ENCODE measurements at regions not wholly inside any gene's neighbourhood (a gene's known extent, or its start where the extent isn't known, plus 50 kb on each side); places are given as distances from the start of the nearest gene placed in this dataset.
"Not testable (repeated sequence)": the region's sequence is repeated elsewhere in the genome, so short reads cannot be mapped to it uniquely, and the experiment has no call there.

DNA sequence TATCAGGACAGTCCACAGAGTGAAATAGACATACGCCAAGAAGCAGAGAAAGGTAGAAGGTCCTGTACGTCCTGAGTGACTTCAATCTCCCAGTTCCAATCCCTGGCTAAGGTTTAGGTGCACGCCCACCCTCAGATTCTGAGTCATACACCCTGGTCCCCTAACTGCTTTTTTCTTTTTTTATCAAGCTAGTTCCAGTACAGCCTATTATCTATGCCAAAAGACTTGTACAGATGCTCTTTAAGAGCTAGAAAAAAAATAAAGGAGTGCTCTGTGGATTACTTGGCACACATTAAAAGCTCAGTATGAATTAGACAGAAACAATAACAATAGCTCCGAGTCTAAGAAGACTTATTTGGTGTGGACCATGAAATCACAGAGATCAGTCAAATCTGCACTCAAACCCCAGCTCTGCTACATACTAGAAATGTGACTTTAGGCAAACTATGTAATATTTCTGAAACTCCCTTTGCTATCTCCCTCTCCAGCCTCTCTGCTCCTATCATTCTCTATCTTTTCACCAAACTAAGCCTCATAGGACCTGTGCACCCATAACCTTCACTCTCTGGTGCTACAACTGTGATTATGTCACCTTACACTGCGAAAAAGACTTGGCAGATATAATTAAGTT lies 168.8 kb upstream of the KCTD7 start:
- TF ChIP-seq, protein P1, sequence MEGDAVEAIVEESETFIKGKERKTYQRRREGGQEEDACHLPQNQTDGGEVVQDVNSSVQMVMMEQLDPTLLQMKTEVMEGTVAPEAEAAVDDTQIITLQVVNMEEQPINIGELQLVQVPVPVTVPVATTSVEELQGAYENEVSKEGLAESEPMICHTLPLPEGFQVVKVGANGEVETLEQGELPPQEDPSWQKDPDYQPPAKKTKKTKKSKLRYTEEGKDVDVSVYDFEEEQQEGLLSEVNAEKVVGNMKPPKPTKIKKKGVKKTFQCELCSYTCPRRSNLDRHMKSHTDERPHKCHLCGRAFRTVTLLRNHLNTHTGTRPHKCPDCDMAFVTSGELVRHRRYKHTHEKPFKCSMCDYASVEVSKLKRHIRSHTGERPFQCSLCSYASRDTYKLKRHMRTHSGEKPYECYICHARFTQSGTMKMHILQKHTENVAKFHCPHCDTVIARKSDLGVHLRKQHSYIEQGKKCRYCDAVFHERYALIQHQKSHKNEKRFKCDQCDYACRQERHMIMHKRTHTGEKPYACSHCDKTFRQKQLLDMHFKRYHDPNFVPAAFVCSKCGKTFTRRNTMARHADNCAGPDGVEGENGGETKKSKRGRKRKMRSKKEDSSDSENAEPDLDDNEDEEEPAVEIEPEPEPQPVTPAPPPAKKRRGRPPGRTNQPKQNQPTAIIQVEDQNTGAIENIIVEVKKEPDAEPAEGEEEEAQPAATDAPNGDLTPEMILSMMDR (IDR thresholded peaks at IDR 0.05), result not testable (repeated sequence)
- TF ChIP-seq EZH2 (IDR thresholded peaks at IDR 0.05; ENCODE audit: borderline replicate concordance, insufficient read depth, low read depth, low read length, poor library complexity, severe bottlenecking), result not testable (repeated sequence)

All from B cell (primary cell).